HG03025 (cell line): ENCODE measurements at regions not wholly inside any gene's neighbourhood (a gene's known extent, or its start where the extent isn't known, plus 50 kb on each side); places are given as distances from the start of the nearest gene placed in this dataset.

Experiments
- ATAC-seq: cut with Tn5 transposase; IDR thresholded peaks from one replicate; pipeline ENCODE4 v1.9.1; 2021; ENCODE audit warnings: mild to moderate bottlenecking, moderate library complexity; ENCODE audit not compliant: unreplicated experiment, low FRiP score

DNA sequence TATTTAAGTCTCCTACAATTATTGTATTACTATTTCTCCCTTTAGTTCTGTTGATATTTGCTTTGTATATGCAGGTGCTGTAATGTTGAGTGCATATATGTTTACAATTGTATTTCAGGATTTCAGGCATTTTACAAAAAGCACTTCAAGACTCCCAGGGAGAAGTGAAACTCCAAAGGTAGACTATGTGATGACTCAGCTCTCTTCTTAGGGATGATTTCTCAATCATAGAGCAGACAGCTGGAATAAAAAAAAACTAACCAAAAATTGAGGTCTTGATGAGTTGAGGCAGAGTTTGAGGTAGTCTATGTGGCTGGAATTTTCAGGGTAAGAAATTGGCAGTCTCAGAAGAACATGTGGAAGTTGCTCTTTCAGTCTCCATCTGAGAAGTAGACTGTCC is 786.1 kb downstream of the TFAP2A start:
- no peak for ATAC-seq

DNA sequence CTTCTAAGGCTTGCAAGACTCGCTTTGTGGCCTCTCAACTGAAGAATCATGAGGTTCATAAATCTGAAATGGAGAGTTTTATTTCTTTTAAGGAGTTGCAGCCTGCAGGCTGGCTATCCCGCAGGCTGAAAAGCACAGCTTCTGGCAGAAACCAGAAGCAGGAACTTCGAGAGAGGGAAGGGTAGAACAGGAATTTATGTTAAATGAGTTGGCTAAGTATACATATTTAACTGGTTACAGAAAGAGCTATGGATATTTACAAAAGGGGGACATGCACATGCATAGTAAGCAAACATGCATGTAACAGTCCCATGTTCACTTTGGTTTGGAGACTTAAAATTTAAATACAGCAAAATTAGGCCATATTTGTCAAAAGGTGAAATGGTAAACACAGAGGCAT is 787.0 kb downstream of the TFAP2A start:
- ATAC-seq = no peak

DNA sequence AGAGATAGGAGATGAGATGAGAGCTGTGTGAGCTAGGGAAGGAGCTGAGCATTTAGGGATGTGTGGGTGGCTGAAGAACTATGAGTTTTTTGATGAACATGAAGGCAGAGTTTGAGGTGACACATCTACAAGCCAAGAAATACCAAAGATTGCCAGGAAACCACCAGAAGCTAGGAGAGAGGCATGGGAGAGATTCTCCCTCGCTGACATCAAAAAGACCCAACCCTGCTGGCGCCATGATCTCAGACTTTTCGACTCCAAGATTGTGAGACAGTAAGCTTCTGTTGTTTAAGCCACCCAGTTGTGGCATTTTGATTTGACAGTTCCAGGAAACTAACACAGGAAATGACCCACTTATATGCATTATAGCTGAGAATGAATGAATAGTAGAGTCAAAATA is 790.9 kb downstream of the TFAP2A start:
- no peak for ATAC-seq

DNA sequence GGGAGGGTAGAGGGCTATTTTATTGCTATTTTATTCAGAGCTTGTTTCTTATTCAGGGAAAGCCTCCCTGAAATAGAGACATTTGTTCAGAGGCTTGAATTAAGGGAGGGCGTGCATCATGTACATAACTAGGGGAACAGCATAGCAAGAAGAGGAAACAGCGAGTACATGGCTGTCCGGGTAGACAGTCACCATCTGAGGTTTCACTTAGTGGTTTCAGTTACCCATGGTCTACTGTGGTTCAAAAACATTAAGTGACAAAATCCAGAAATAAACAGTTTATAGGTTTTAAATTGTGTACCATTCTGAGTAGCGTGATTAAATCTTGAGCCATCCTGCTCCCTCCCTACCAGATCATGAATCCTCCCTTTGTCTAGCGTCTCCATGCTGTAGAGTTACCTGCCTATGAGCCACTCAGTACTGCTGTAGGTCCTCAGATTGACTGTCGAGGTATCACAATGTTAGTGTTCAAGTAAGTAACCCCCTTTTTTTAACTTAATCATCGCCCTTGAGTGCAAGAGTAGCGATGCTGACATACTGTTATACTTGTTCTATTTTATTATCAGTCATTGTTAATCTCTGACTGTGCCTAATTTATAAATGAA is 791.5 kb downstream of the TFAP2A start:
- no peak for ATAC-seq

DNA sequence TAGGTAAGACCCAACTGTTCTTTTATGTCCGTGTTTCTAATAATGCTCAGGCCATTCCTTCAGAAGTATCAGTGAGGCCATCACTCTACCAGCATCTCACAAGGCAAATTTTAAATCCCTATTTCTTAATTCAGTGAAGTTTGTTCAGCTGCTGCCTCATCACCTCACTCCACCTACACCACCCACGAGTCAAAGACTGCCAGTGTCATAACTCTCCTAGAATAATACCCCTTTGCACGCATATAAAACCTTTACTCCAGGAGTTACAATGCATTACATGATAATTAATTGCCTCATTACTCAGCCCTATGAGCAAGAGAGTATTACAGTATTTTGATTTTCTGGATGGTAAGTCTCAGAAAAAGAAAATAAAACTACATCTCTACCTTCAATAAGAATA is 793.6 kb downstream of the TFAP2A start:
- no peak for ATAC-seq

DNA sequence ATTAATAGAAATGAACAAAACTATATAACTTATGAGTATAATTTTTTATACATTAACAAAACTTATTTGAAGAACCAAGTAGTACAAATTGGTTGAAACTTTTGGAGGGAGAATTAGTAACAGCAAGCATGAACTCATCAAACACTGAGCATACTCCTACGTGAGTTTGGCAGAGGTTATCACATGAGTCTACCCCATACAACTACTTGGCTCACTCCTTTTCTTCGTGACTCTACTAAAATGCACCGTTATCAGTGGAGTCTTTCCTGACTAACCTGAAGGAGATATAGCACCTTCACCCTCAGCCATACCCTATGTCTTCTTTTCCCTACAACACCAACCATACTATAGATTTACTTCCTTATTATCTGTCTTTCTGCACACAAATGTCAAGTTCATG is 794.2 kb downstream of the TFAP2A start:
- ATAC-seq = no peak

DNA sequence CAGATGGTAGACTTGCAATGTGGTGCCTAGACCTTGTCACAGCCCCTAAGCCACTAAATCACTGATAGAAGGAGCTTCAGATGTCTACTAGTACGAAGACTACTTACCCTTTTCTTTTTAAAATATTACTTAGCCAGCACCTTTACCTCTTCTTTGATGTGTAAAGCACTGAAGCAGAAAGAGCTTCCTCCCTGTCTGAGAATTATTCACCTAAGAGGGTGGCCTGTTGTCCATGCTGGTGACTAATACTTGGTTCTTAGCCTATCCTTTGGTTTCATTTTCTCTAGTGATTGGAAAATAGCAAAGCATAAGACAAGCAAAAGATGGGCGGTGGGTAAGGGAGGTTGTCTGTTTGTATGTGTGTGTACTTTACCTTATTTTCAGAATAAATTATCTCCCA is 794.6 kb downstream of the TFAP2A start:
- ATAC-seq = no peak

DNA sequence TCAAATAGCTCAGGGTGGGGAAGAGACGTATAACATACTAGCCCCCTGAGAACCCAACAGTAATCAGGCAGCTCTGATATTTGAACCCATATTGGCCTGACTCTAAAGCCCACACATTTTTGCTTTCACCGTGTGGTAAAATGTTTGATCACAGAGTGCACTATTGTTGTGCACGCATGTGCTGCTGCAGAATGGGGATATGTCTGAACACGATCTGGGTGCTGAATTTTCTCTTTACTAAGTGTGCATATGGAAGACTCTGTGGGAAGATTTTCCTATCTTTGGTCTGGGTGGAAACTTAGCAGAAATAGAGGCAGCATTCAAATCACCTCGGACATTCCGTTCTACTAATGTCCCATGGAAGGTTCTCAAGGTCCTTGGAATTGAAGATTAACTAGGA is 800.1 kb downstream of the TFAP2A start:
- no peak for ATAC-seq

DNA sequence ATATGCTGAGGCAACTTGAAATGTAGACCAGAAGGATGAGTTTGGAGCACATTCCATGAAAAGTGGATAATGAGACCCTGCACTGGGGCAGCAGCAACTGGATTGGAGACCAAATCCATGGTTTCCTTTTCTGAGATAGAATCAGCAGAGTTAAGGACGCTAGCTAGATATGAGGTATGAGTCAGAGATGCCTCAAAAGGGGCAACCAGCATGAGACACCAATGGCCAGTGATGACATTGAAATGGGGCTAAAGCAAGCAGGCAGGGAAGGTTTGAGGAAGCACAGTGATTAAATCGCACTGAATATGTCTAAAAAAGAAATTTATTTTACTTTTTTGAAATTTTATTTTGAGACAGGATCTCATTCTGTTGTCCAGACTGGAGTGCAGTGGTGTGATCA is 802.4 kb downstream of the TFAP2A start:
- no peak for ATAC-seq

DNA sequence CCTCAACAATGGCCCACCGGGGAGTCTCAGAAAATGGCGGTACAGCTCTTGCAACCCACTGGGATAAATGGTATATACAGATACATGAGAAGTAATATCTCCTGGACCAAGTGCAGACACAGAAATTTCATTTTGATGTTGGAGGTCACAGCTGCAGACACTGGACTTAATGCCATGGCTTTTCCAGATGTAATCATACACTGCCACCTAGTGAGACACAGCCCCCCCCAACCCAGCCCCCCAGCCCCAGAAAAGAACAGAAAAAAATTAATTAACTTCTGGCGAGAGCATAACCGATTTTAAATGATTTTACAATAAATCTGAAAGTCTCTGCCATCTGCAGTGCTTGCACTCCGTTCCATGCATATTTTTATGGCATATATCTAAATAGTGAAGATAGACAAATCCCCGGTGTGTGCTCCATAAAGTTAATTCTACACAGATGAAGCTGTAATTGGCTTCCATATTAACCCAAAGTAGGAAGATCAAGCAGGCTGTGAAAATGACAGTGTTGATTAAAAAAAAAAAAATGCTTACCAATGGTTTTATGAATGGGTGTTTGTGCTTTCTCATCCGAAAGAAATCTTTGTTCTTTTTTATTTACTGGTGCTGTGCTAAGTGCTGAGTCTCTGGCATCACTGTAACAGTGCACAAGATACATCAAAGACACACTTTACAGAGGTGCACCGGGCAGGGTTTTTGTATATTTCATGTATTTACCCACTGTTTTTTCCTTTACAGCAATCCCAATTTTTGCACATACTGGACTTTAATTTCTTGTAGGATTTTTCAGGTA is 804.1 kb downstream of the TFAP2A start:
- no peak for ATAC-seq

DNA sequence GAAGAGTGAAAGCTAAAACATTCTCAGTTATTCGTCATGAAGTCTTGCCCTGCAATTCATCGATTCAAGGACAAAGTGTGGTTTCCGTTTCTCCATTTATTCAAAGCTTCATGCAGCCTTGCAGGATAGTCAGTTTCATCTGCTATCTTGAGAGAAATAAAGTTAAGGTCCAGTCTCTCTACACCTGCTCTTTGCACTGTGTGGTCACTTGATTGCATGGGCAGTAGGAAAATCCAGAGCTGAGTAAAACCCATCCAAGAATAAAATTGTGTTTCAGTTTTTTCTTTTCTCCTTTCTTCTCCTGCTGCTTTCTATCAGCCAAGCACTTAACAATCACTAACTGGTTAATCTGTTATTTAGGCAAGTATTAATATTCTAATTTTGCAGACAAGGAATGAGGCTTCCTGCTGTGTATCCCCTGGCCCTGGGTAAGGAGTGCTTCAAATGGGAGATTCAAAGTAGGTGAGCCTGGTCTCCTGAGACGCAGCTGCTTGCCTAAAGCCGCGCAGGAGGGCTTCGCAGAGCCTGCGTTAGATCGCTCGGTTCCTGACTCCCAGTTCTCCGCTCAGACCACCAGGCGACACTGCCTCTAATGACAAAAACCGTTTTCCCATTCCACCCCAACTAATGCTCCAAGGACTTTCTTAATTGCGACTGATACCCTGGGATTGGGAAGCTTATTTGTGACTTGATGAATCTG is 808.3 kb downstream of the TFAP2A start:
- ATAC-seq = no peak

DNA sequence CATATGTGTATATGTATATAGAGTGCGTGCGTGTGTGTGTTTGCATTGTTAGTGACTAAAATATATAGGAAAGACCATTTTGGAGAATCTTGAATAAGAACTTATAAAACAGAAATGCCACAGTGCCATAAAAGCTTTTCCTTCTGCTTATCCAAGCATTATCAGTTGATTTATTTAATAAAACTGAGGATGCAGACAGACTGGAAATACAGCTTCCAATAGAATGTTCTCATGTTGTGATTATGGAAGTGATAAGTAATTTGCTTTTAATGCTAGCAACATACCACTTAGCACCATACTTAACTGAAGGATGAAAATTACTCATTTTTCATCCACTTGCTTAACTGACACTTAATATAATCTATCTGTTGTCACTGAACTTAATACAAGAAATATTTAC is 820.1 kb downstream of the TFAP2A start:
- no peak for ATAC-seq

DNA sequence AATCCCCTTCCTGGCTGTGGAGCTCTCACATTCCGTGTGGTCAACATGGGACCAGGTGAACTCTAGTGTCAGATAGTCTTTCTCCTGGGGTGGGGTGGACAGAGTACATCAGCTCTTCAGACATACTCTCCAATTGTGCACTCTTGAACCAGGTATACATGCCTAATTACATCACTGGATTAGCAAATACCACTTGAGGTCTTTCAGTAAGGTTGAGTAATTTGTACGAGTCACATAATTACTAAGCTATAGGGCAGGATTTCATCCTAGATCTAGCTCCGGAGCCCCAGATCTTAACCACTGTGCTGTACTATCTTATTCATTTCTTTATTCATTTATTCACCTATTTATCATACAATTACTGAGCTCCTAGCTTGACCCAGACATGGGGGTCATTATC is 821.3 kb downstream of the TFAP2A start:
- ATAC-seq = no peak

DNA sequence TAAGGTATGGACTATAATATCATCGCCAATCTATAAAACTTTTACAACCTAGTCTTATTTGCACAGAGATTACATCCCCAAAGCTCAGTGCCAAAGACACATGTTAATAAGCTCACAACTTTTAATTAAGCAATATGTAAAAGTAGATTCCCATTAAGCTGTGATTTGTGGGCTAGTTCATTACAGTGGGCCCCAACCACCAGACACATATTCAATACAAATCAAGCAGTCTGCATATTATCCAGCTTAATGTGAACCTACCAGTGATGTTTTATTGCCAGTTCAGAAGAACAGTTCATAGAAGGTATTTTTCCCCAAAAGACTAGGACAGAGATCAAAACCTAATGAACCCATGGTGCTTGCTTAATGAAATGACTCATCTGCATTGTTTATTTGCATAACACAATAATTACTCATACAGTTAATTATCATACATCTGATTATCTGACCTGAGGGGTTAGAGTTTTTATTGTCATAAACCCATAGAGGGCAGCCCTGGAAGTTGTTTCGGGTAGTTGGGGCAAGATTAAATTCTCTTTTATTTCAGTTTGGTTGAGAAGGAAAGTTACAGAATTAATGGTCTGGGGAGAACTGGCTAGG is 831.0 kb downstream of the TFAP2A start:
- no peak for ATAC-seq

DNA sequence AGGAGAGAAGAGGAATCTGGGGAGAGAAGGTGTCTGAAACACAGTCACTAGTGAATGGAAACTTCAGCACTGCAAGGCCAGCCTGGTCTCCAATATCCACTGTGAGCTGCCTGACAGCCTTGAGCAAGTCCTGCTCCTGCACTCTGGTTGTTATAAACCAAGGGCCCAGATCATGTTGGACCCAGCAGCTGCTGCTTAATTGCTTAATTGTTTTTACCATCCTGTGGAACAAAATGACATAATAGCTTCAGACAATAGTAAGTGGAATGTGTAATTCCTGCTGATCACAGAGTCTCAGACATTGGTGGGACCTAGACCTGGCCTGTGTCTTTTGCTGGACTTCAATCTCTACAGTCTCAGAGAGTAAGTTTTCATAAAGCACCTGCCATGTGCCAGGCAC is 833.7 kb downstream of the TFAP2A start:
- ATAC-seq = no peak

DNA sequence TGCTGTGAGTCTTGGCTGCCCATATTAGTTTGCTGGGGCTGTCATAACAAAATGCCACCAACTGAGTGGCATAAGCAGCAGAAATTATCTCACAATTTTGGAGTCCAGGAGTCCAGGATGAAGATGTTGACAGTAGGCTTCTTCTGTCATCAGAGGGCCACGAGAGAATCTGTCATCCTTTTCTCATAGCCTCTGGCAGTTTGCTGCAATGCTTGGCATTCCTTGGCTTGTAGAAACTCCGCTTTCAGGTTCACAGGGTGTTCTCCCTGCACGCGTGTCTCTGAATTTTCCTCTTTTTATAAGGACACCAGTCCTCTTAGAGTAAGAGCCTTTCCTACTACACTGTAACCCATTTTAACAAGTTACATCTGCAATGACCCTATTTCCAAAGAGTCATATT is 838.4 kb downstream of the TFAP2A start:
- ATAC-seq = no peak

DNA sequence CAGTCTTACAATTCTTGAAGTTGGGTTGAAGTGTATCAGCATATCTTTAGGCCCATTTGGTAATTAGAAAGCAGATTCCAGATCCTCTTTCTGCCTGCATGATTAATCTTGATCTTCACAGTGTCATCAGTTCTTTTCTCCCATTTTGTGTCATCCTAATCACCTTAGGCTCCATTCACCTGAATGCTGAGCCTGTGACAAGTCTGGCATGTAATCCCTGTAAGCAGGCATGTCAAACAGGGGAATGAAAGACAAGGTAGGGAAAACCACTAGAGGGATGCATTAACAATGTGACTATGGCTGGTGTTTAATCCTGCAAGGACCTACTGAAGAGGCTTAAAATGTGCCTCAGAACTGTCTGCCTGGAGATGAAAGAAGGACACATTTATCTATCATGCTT is 848.8 kb downstream of the TFAP2A start:
- ATAC-seq = no peak

DNA sequence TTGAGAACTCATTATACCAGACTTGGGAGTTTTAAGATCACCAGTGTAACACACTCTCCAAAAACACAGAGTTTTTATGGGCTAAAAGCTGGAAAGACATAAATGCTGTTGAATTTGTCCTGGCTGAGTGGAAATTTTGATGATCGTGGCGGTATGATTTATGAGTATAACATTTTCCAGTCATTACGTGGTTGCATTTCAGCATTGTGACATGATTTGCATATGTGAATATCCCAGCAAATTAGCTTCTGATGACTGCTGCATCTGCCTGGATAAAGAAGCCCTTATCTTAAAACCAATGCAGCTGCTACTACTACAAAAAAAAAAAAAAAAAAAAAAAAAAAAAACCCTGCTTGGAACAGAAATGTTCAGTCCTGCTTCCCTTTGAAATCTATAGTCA is 850.9 kb downstream of the TFAP2A start:
- ATAC-seq = no peak

DNA sequence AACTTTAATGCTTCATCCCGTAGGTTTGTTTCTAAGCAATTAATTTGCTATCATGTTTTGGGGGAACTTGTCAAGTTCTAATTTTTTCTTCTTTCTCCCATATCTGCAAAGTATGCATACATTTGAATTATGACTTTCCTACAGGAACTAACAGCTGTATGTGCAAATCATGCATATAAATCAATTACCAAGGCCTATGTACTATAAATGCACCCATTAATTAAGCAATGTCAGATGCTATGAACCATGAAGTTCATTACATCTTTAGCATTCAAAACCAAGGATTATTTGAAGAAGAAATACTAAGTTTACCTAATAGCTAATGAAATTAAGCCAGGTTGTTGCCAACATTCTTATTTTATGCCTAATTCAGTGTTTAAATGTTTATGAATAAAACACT is 851.3 kb downstream of the TFAP2A start:
- no peak for ATAC-seq

DNA sequence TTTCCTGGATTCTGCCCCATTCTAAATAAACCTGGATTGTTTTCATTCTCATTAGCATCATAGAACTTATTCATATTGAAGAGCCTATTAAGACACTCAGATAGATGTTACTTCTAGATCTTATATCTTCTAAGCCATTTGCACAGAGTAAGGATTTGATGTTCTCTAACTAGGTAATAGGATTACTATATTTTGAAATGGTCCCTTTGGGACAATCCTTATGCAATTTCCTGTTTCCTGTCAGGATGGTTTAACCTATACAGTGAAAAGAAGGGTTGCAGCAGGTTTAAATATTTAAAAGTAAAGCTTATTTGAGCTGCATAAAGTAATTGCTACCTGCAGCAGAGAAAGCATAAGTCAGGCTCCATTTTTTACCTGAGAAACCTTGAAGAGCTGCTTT is 860.1 kb downstream of the TFAP2A start:
- no peak for ATAC-seq

DNA sequence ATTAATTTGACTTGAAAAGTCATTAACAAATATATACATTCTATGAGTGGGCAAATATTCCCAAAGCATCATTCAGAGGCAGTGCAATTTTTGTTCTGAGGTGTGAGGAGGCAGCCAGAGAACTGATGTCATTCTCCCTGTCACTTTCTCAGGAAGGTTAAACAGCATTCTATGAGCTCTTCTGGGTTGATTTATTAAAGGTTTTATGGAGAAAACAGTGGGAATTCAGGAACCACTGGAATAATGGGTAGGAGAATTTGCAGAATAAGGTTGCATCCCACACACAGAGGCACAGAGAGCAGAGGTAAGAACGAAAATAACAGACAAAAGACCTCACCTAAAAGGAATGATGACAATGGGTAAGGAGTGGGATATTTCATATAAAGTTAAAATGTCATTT is 860.6 kb downstream of the TFAP2A start:
- no peak for ATAC-seq

DNA sequence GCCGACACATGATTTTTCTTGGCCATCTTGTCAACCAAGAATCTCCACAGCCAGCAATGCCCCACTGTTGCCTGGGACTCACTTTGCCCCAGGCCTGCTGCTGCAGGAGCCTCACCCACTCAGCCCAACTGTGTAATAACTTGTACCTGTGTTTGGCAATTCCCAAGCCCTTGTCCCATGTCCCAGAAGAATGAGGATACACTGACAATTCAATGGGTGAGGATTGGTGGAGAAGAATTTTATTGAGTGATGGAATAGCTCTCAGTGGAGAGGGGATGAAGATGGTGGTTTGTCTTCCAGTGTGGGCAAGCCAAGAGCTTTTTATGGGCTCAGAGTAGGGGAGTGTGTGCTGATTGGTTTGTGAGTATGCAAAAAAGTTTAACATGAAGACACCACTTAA is 861.9 kb downstream of the TFAP2A start:
- no peak for ATAC-seq
